Muscle layer of duodenum (tissue), 2 donors: ENCODE measurements at regions not wholly inside any gene's neighbourhood (a gene's known extent, or its start where the extent isn't known, plus 50 kb on each side); places are given as distances from the start of the nearest gene placed in this dataset.

Experiments
- H3K27ac ChIP-seq: one replicate; pipeline ENCODE4 v1.7.0; 2013; ENCODE audit warnings: mild to moderate bottlenecking, low read length
- H3K27me3 ChIP-seq: one replicate; pipeline ENCODE4 v1.7.0; 2013; ENCODE audit warnings: low read depth, mild to moderate bottlenecking, control low read depth, low read length
- H3K36me3 ChIP-seq, 2 donors: one replicate each; pipeline ENCODE4 v1.7.0; 2013; ENCODE audit warnings: low read length in 2 of 2, control low read depth in 1 of 2, mild to moderate bottlenecking in 1 of 2; ENCODE audit not compliant: insufficient read depth in 2 of 2, control insufficient read depth in 1 of 2
- H3K4me1 ChIP-seq, 2 donors: one replicate each; pipeline ENCODE4 v1.7.0; 2013; ENCODE audit warnings: low read length in 2 of 2, mild to moderate bottlenecking in 2 of 2, control low read depth in 1 of 2, moderate library complexity in 1 of 2; ENCODE audit not compliant: insufficient read depth in 2 of 2, control insufficient read depth in 1 of 2
- H3K4me3 ChIP-seq, 2 donors: one replicate each; pipeline ENCODE4 v1.7.0; 2013; ENCODE audit warnings: low read length in 2 of 2, low read depth in 1 of 2, mild to moderate bottlenecking in 1 of 2
- H3K9me3 ChIP-seq, 2 donors: one replicate each; pipeline ENCODE4 v1.7.0; 2013; ENCODE audit warnings: low read length in 2 of 2, control low read depth in 1 of 2, mild to moderate bottlenecking in 1 of 2; ENCODE audit not compliant: control insufficient read depth in 1 of 2
- donor health status: healthy.

GRCh38 chr4:41465146-41465761 is 72.7 kb upstream of the LIMCH1 start:
- no peaks in the 10 kb centered on the region for H3K9me3 ChIP-seq
- no peak overlapping the region for H3K27ac ChIP-seq
- no peak overlapping the region for H3K4me3 ChIP-seq
- H3K36me3 ChIP-seq, result no peaks in the 10 kb centered on the region
- H3K27me3 ChIP-seq, result no peaks in the 10 kb centered on the region
- no peaks in the 10 kb centered on the region for H3K4me1 ChIP-seq

- Histone ChIP-seq H3K36me3 (no peaks in the 10 kb centered on the region), H3K27ac (no peak overlapping the region), H3K9me3 (no peaks in the 10 kb centered on the region), H3K4me3 (no peak overlapping the region), H3K4me1 (no peaks in the 10 kb centered on the region), H3K27me3 (no peaks in the 10 kb centered on the region)
Observed at GRCh38 chr4:41466249-41466648, 71.7 kb upstream of the LIMCH1 start.

GRCh38 chr4:41468122-41468521 is 69.8 kb upstream of the LIMCH1 start:
- H3K9me3 ChIP-seq, result no peaks in the 10 kb centered on the region
- H3K4me1 ChIP-seq, result no peaks in the 10 kb centered on the region
- no peak overlapping the region for H3K27ac ChIP-seq
- H3K4me3 ChIP-seq, result no peak overlapping the region
- H3K27me3 ChIP-seq, result no peaks in the 10 kb centered on the region
- no peaks in the 10 kb centered on the region for H3K36me3 ChIP-seq

- H3K9me3 ChIP-seq, result no peaks in the 10 kb centered on the region
- H3K4me3 ChIP-seq, result no peak overlapping the region
Observed at GRCh38 chr4:41471126-41472071, 66.6 kb upstream of the LIMCH1 start.

GRCh38 chr4:41472081-41472480 is 65.9 kb upstream of the LIMCH1 start:
- no peaks in the 10 kb centered on the region for H3K36me3 ChIP-seq
- no peaks in the 10 kb centered on the region for H3K27me3 ChIP-seq
- no peak overlapping the region for H3K4me3 ChIP-seq
- no peaks in the 10 kb centered on the region for H3K9me3 ChIP-seq
- H3K4me1 ChIP-seq, result no peaks in the 10 kb centered on the region
- H3K27ac ChIP-seq, result no peak overlapping the region

More at GRCh38 chr4:41471126-41472071, 66.6 kb upstream of the LIMCH1 start:
- Histone ChIP-seq H3K27ac (no peak overlapping the region), H3K4me1 (no peaks in the 10 kb centered on the region), H3K36me3 (no peaks in the 10 kb centered on the region), H3K27me3 (no peaks in the 10 kb centered on the region)

DNA sequence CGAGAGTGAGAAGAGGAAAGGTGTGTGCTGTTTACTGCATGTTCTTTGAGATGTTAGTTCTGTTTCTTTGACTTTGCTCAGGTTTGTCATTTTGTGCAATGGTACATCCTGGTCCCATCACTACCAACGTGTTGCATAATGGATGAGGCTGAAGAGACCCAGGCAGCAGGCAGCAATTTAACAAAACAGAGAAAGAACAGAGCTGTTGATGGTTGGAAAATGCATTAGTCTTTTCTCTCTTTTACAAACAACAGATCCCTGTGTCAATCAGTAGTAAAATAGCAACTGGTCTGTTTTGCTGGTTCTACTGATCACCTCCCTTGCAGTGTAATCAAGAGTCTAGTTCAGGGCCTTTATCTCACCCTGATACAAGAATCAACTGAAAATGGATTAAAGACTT is 64.8 kb upstream of the LIMCH1 start:
- Histone ChIP-seq H3K36me3 (no peaks in the 10 kb centered on the region), H3K9me3 (no peaks in the 10 kb centered on the region), H3K4me1 (no peaks in the 10 kb centered on the region), H3K27ac (no peak overlapping the region), H3K27me3 (no peaks in the 10 kb centered on the region), H3K4me3 (no peak overlapping the region)

DNA sequence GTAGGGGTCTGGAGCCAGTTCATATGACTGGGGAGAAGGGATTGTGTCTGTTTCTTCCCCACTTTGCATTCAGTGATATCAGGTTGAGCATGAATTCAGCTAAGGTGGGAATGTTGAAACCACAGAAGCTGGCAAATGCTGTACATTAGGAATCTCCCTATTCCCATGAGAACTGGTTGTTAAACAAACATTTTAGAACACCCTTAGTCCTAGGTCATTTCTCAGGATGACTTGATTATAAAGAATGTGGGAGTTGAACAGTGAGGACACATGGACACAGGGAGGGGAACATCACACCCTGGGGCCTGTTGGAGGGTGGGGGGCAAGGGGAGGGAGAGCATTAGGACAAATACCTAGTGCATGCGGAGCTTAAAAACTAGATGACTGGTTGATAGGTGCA is 62.6 kb upstream of the LIMCH1 start:
- Histone ChIP-seq H3K4me1 (no peaks in the 10 kb centered on the region), H3K9me3 (no peaks in the 10 kb centered on the region), H3K36me3 (no peaks in the 10 kb centered on the region), H3K4me3 (no peak overlapping the region), H3K27me3 (no peaks in the 10 kb centered on the region), H3K27ac (no peak overlapping the region)

GRCh38 chr4:41476310-41476885 is 61.6 kb upstream of the LIMCH1 start:
- no peaks in the 10 kb centered on the region for H3K9me3 ChIP-seq
- no peak overlapping the region for H3K4me3 ChIP-seq
- H3K27me3 ChIP-seq, result no peaks in the 10 kb centered on the region
- no peak overlapping the region for H3K27ac ChIP-seq
- no peaks in the 10 kb centered on the region for H3K4me1 ChIP-seq
- no peaks in the 10 kb centered on the region for H3K36me3 ChIP-seq

GRCh38 chr4:41477181-41477905 is 60.6 kb upstream of the LIMCH1 start:
- no peaks in the 10 kb centered on the region for H3K4me1 ChIP-seq
- H3K9me3 ChIP-seq, result no peaks in the 10 kb centered on the region
- H3K4me3 ChIP-seq, result no peak overlapping the region
- no peaks in the 10 kb centered on the region for H3K27me3 ChIP-seq
- H3K36me3 ChIP-seq, result no peaks in the 10 kb centered on the region
- H3K27ac ChIP-seq, result no peak overlapping the region

GRCh38 chr4:41478518-41478917 is 59.4 kb upstream of the LIMCH1 start:
- H3K4me3 ChIP-seq, result no peak overlapping the region
- H3K27ac ChIP-seq, result no peak overlapping the region
- H3K27me3 ChIP-seq, result no peaks in the 10 kb centered on the region
- no peaks in the 10 kb centered on the region for H3K36me3 ChIP-seq
- H3K9me3 ChIP-seq, result no peaks in the 10 kb centered on the region
- no peaks in the 10 kb centered on the region for H3K4me1 ChIP-seq

DNA sequence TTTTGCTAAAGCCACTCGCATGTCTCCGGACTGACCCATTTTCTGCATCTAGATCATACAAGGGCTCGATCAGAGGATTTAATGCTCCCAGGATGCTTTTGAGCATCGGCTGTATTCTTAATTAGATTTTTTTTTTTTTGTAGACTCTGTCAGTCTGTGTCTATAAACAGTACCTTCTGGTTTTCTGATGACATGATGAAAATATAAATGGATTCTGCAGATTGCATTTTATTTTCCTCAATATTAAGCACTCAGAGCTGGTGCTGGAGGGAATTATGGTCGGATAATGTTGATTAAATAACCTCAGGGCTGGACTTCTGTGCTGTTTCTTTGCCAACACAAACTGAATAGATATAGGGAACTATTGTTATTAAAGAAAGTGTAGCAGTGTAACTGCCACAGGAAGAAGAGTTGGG is 57.1 kb upstream of the LIMCH1 start:
- Histone ChIP-seq H3K36me3 (no peaks in the 10 kb centered on the region), H3K9me3 (no peaks in the 10 kb centered on the region), H3K4me1 (no peaks in the 10 kb centered on the region), H3K4me3 (no peak overlapping the region), H3K27ac (no peak overlapping the region), H3K27me3 (no peaks in the 10 kb centered on the region)
